ENCODE measurements at regions not wholly inside any gene's neighbourhood (a gene's known extent, or its start where the extent isn't known, plus 50 kb on each side); places are given as distances from the start of the nearest gene placed in this dataset.

- Histone ChIP-seq H3K27me3 (no peaks in the 10 kb centered on the region), H3K27ac (no peak overlapping the region), H3K9me3 (no peaks in the 10 kb centered on the region), H3K4me1 (no peaks in the 10 kb centered on the region), H3K36me3 (no peaks in the 10 kb centered on the region), H3K4me3 (no peak overlapping the region)
- no peak for DNase-seq (ENCODE audit: low spot score in 2 of 2)
- no peak for TF ChIP-seq POLR2A (IDR thresholded peaks at IDR 0.05)
- TF ChIP-seq CTCF (IDR thresholded peaks at IDR 0.05): no peak
- TF ChIP-seq POLR2AphosphoS5 (IDR thresholded peaks at IDR 0.05): no peak
- intact Hi-C loops (cut with DNase I; ENCODE audit: low total_unique reads): no loop called here
Measured at GRCh38 chr13:38053896-38054295, 184.3 kb upstream of the TRPC4 start.

DNA sequence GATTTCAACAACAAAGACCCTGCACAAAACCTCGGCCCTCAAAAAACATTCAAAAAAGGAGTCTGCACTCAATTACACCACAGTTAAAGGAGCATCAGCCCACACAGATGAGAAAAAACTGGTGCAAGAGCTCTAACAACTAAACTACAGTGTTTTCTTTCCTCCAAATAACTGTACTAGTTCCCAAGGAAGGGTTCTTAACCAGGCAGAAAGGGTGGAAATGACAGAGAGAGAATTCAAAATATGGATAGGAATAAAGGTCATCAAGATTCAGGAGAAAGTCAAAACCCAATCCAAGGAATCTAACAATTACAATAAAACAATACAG, 176.4 kb upstream of the TRPC4 start:
- Histone ChIP-seq H3K36me3 (no peaks in the 10 kb centered on the region), H3K4me3 (no peak overlapping the region), H3K4me1 (no peaks in the 10 kb centered on the region), H3K27me3 (no peaks in the 10 kb centered on the region), H3K27ac (no peak overlapping the region), H3K9me3 (no peaks in the 10 kb centered on the region)
- no peak for DNase-seq (ENCODE audit: low spot score in 2 of 2)
- intact Hi-C loops (cut with DNase I; ENCODE audit: low total_unique reads): no loop called here
- TF ChIP-seq POLR2AphosphoS5 (IDR thresholded peaks at IDR 0.05): no peak
- TF ChIP-seq CTCF (IDR thresholded peaks at IDR 0.05): no peak
- no peak for TF ChIP-seq POLR2A (IDR thresholded peaks at IDR 0.05)

GRCh38 chr13:38045278-38046048, 175.9 kb upstream of the TRPC4 start:
- no peak overlapping the region for H3K4me3 ChIP-seq
- no peaks in the 10 kb centered on the region for H3K27me3 ChIP-seq
- no peak for DNase-seq (ENCODE audit: low spot score in 2 of 2)
- no peaks in the 10 kb centered on the region for H3K36me3 ChIP-seq
- intact Hi-C loops (cut with DNase I; ENCODE audit: low total_unique reads): no loop called here
- no peaks in the 10 kb centered on the region for H3K4me1 ChIP-seq
- H3K27ac ChIP-seq: no peak overlapping the region
- H3K9me3 ChIP-seq: no peaks in the 10 kb centered on the region
- TF ChIP-seq CTCF (IDR thresholded peaks at IDR 0.05) (no peak), POLR2AphosphoS5 (IDR thresholded peaks at IDR 0.05) (no peak), POLR2A (IDR thresholded peaks at IDR 0.05) (no peak)

- no peak for DNase-seq (ENCODE audit: low spot score in 2 of 2)
- Histone ChIP-seq H3K4me1 (no peaks in the 10 kb centered on the region), H3K27me3 (no peaks in the 10 kb centered on the region), H3K36me3 (no peaks in the 10 kb centered on the region), H3K27ac (no peak overlapping the region), H3K9me3 (no peaks in the 10 kb centered on the region), H3K4me3 (no peak overlapping the region)
- intact Hi-C loops (cut with DNase I; ENCODE audit: low total_unique reads): no loop called here
- no peak for TF ChIP-seq POLR2A (IDR thresholded peaks at IDR 0.05)
- TF ChIP-seq CTCF (IDR thresholded peaks at IDR 0.05): no peak
- TF ChIP-seq POLR2AphosphoS5 (IDR thresholded peaks at IDR 0.05): no peak
Measured at GRCh38 chr13:38044067-38044466, 174.5 kb upstream of the TRPC4 start.

- Histone ChIP-seq H3K9me3 (no peaks in the 10 kb centered on the region), H3K4me1 (no peaks in the 10 kb centered on the region), H3K27ac (no peak overlapping the region), H3K27me3 (no peaks in the 10 kb centered on the region), H3K36me3 (no peaks in the 10 kb centered on the region), H3K4me3 (no peak overlapping the region)
- intact Hi-C loops (cut with DNase I; ENCODE audit: low total_unique reads): no loop called here
- no peak for DNase-seq (ENCODE audit: low spot score in 2 of 2)
- TF ChIP-seq POLR2A (IDR thresholded peaks at IDR 0.05): no peak
- no peak for TF ChIP-seq CTCF (IDR thresholded peaks at IDR 0.05)
- TF ChIP-seq POLR2AphosphoS5 (IDR thresholded peaks at IDR 0.05): no peak
Measured at GRCh38 chr13:38042771-38043170, 173.2 kb upstream of the TRPC4 start.
